GM18498 (cell line): ENCODE measurements at regions not wholly inside any gene's neighbourhood (a gene's known extent, or its start where the extent isn't known, plus 50 kb on each side); places are given as distances from the start of the nearest gene placed in this dataset.

Experiments
- ATAC-seq: cut with Tn5 transposase; IDR thresholded peaks from one replicate; pipeline ENCODE4 v1.9.1; 2021; ENCODE audit warnings: mild to moderate bottlenecking, moderate library complexity; ENCODE audit not compliant: unreplicated experiment

GRCh38 chr22:48713272-48714205 is 1114.1 kb downstream of the BRD1 start:
- no peak for ATAC-seq

DNA sequence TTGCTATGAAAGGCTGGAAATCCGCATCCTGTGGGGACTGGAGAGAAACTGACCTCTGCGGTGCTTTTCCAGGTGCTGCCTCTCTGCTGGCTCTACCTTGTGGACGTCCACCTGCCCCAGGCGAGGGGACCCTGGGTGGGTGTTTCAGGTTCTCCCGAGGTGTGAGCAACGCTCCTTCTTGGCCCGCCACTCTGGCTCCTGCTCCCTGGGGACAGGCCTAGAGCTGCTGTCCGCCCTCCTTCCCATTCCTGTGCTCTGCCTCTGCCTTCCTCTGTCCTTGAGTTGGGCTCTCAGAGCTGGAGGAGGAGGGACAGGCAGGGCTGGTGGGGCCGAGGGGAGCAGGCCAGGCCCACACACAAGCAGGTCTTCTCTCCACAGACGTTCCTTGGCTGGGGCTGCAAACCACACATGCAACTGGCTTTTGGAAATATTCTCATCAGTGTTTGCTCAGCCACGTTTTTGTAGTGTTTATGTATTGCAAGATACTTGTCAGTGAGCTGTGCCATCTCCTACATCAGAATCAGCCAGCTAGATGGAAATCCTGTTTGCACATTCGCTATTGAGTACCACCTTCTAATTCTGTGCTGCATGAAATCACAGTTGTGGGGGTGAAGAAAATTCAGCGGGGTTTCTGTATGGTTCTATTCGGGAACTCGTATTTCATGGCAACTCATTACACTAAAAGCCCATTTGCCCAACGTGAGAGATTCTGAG is 1115.0 kb downstream of the BRD1 start:
- ATAC-seq: no peak

DNA sequence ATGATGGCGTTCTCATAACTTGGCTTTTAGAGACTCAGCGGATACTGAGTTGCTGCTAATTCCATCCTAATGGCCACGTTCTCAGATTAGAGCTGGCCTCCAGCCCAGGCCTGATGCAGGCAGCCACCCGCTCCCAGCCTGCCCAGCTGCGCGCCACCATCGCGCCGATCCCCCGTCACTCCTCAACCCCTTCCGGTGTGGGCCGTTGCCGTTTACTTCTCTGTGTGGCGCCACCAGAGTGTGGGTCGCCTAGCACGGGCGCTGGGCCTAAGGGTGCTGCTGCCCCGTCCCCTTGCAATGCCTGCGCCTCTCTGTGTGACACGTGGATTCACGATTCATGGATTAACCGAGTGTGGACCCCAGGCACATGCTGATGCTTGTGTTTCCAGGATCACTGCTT is 1116.0 kb downstream of the BRD1 start:
- ATAC-seq: no peak

DNA sequence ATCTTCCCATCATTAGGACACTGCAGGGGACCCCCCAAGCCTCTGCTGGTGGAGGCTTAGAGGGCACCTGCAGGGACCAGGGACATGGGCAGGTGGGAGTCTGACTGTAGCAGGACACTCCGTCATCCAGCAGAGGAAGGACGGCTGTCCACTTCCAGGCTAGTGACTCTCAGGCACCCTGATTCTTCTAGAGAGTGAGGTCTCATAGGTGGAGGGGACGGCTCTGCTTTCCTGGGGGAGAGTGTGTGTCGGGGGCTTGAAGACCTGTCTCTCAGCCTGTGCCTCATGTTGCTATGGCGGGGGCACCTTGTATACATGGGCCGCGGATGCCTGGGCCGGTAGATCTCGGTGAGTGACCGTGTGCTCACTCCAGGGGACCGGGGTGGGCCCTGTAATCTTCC is 1116.6 kb downstream of the BRD1 start:
- no peak for ATAC-seq

- ATAC-seq: no peak
Observed at GRCh38 chr22:48710410-48710809, 1117.3 kb downstream of the BRD1 start.

- no peak for ATAC-seq
Observed at GRCh38 chr22:48709976-48710375, 1117.7 kb downstream of the BRD1 start.

DNA sequence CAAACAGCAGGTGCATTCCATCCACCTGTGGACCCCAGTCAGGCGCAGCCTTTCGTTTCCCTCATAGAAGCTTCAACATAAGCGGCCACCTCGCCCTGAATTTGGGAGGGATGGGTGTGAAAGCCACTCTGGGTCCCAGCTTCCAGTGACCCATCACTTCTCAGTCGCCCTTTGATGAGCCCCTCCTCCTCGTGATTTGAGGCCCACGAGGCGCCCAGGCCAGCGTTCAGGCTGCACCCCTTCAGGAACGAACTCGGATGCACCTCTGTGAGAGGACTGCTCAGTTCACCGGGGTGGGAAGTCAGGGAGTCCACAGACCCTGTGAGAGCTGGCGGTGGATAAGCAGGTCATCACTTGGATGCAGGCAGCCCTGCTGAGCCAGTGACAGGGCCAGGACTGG is 1118.2 kb downstream of the BRD1 start:
- ATAC-seq: no peak

GRCh38 chr22:48708558-48709245 is 1119.0 kb downstream of the BRD1 start:
- ATAC-seq: no peak

DNA sequence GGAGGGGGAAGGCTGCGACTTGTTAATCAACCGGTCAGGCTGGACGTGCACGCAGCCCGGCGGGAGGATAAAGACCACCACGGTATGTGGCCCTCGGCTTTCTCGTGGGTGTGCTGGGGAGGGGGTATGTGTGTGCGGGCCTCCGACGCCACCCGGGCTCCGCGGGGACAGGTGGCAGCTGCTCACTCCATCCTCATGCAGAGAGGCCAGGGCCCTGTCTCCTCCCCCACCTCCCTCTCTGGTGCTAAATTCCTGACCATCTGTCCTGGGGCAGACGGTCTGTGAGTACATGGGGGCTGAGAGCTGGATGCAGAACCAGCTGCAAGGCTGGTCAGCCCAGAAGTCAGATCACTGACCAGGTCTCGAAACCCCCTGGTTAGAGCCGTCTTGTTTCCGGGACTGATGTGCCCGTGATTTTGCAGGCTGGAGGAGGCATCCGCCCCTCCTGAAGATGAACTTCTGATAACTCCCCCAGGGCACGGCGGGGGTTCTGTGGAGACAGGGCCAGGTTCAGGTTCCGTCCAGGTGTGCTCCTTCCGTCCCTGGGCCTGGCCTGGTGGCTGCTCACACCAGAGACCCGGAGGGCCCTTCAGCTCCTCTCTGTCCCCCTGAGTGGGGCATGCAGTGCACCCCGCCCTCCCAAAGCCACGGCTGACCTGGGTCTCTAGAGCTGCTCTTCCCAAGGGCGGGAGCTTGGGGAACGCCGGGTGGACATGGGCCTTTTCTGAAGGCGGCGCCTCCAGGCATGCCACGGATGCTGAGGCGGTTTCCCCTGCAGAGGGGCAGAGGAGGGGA is 1119.7 kb downstream of the BRD1 start:
- ATAC-seq: no peak

GRCh38 chr22:48706934-48707762 is 1120.5 kb downstream of the BRD1 start:
- no peak for ATAC-seq

GRCh38 chr22:48705917-48706605 is 1121.6 kb downstream of the BRD1 start:
- ATAC-seq: no peak

DNA sequence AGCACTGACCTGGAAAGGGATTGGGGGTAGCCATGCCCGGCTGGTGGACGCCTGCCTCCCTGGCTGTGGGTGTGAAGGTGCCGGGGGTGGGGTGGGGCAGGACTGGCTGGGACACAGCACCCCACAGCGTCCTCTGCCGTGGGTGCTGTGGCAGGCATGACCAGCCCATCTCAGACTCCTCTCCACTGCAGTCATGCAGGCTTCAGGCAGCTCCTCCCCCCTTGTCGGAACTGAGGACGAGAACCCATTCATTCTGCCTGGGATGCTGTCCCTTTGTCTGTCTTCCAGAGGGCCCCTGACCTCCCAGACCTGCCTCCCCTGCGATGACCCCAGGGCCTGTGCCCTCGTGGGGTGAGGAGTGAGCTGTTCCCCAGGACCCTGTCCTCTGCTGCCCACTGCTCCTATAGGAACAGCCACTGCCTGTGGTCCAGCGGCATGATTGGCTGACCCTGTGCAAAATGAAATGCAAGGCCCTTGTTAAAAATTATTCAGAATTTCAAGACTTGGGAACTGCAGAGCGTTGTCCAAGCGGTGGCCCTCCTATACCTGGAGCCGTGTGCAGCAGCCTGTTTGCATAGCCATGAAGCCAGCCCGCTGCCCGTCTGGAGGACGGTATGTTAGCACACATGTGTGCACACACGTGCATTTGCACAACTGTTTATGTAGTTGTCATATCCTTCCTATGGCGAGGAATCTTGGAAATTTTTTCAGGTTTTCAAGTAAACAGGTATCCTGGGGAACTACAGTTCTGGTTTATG is 1122.3 kb downstream of the BRD1 start:
- no peak for ATAC-seq

DNA sequence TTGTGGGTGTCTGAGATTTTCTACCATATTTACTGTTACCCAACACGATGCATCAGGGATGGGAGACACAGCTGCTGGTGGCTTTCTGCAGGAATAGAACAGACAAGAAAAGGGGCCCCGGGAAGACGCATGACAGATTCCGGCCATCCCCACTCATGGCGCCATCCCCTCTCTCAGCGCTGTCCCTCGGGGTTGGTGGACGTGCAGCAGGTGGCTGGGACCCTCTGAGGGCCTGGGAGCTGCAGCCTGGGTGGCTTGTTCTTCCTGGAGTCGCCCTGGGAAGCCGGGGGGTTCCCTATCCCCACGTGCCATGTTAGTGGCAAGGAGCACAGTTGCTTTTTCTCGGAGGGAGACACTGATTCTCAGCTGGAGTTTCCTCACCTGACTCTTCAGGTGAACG is 1123.3 kb downstream of the BRD1 start:
- no peak for ATAC-seq

DNA sequence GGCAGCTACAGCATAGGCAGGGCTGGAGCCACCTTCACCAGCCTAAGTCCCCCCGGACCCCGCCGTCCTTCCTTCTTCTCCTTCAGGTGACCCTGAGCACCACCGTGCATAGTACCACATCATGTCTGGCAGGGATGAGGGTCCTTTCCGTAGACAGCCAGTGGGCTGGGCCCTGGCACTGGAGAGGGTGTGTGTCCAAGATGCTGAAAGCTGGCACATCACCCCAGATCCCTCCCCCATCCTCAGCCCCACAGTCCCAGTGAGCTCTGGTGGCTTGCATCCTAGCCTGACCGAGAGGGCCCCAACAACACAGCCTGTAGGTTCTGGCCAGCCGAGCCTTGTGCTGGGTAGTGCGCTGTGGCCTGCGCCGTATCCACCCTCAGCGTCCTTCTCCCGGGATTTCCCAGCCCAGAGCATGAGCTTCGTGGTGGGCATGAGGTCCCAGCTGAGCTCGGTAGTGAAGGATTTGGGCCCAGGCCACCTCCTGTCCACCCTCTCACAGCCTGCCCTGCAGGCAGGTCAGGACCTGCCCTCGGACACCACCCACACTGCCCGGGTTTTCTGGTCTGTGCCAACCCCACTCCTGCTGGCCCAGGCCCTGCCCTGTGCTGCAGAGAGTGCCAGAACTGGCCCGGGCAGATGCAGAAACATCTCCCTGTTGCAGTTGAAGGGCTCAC is 1124.3 kb downstream of the BRD1 start:
- no peak for ATAC-seq

GRCh38 chr22:48702573-48703264 is 1125.0 kb downstream of the BRD1 start:
- no peak for ATAC-seq

DNA sequence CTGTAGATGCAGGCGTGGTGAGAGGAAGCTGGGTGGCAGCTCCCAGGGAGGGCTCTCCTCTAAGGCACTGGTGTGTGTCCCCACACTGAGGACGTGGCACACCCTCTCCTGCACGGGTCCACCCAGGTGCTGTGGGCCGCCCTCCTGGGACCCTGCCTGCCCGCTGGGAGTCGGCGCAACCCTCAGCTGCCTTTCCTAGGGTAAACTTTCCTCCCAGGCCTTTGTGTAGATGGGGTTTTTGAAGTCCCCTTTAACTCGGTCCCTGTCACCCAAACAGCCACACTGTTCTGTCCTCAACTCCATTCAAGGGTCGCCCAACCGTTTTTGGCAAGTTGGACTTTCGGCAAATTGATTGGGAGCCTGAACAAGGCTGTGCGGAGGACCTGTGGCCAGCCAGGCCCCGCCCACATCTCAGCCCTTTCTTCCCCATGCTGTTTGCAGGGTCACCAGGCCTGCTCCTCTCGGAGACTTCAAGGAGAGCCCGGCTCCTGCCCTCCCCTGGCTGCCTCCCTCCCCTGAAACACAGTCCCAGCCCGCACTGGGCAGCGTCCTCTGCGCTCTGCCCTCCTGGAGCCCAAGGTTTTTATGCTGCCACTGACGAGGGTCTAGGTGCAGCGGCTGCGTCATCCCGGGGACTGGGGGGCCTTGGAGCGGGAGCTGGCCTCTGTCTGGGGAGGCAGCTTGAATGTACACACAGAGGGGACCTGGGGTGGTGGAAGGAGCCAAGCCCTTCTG is 1126.2 kb downstream of the BRD1 start:
- ATAC-seq: no peak
